NB4 (cell line): ENCODE measurements at regions not wholly inside any gene's neighbourhood (a gene's known extent, or its start where the extent isn't known, plus 50 kb on each side); places are given as distances from the start of the nearest gene placed in this dataset.

Experiments
- MYC ChIP-seq: IDR thresholded peaks from 2 replicates; pipeline ENCODE4 v1.6.1; 2011; ENCODE audit warnings: low read depth, low read length
- POLR2A ChIP-seq: IDR thresholded peaks from 2 replicates; pipeline ENCODE4 v1.6.1; 2011; ENCODE audit warnings: mild to moderate bottlenecking; ENCODE audit not compliant: insufficient read length; ENCODE audit errors: extremely low read depth
- TF ChIP-seq, protein P1 (sequence below): IDR thresholded peaks from one replicate; pipeline ENCODE4 v1.5.1; 2012; ENCODE audit warnings: low read depth, low read length

- TF ChIP-seq, protein P1, sequence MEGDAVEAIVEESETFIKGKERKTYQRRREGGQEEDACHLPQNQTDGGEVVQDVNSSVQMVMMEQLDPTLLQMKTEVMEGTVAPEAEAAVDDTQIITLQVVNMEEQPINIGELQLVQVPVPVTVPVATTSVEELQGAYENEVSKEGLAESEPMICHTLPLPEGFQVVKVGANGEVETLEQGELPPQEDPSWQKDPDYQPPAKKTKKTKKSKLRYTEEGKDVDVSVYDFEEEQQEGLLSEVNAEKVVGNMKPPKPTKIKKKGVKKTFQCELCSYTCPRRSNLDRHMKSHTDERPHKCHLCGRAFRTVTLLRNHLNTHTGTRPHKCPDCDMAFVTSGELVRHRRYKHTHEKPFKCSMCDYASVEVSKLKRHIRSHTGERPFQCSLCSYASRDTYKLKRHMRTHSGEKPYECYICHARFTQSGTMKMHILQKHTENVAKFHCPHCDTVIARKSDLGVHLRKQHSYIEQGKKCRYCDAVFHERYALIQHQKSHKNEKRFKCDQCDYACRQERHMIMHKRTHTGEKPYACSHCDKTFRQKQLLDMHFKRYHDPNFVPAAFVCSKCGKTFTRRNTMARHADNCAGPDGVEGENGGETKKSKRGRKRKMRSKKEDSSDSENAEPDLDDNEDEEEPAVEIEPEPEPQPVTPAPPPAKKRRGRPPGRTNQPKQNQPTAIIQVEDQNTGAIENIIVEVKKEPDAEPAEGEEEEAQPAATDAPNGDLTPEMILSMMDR = no peak
- TF ChIP-seq POLR2A (no peak), MYC (no peak)
Observed at GRCh38 chr2:71795486-71795885, 342.1 kb downstream of the DYSF start.
